Upper lobe of left lung (tissue), 4 donors: ENCODE measurements at regions not wholly inside any gene's neighbourhood (a gene's known extent, or its start where the extent isn't known, plus 50 kb on each side); places are given as distances from the start of the nearest gene placed in this dataset.

Experiments
- CTCF ChIP-seq, 6 experiments: fragments of 450-650 bp in 4 of 6; fragments of 200-600 bp in 2 of 6; sonication (generic) in 2 of 6; IDR thresholded peaks; one replicate each; pipeline ENCODE4 v1.5.1; 2016 to 2019; ENCODE audit warnings: antibody characterized with exemption in 6 of 6
- POLR2AphosphoS5 ChIP-seq, 2 donors: sonication (generic); formaldehyde crosslinking; IDR thresholded peaks; one replicate each; pipeline ENCODE4 v1.5.1; 2017; ENCODE audit warnings: antibody characterized with exemption in 2 of 2

GRCh38 chr22:25402160-25402500, 162.3 kb upstream of the GRK3 start:
- TF ChIP-seq CTCF (IDR thresholded peaks at IDR 0.05): no peak
- TF ChIP-seq POLR2AphosphoS5 (IDR thresholded peaks at IDR 0.05): no peak
